ENCODE measurements at regions not wholly inside any gene's neighbourhood (a gene's known extent, or its start where the extent isn't known, plus 50 kb on each side); places are given as distances from the start of the nearest gene placed in this dataset.

DNA sequence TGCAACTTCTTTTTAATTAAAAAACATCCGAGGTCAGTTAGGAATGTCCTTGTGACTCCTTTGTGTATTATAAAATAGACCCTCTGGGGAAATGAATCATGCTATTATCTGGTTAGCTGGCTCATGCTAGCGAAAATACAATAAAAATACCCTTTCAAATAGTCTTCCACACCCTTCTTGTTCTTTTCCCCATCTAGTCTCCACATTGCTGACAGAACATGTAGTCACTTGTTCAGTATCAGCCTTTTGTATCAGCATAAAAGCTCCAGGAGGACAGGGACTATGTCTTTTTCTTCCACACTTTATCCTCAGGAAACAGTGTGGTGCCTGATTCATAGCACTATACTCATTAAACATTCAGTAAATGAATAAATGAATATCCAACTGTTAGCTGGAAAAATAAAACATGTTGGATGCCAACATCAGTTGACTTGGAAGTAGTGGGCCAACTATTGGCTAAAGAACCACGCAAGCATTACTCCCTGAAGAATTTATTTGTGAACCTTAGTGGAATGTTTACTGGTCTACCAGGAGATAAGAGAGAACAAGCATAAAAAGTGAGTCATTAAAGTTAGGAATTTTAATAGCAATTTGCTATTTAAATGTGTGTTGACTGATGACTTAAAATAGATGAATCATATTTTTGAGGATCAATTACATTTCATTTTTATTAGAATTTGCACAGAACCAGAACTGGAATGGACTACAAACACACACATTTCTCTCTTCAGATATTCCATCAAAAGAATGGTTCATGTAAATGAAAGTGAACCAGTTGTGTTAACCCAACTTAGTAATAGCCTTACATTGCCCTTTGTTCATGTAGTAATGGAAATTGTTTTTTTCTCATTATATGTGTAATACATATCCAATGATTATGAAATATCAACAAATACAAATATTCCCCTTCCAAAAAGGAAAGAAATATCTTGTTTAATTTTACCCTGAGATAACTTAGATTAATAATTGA, 129.6 kb downstream of the DKK1 start (continued):
- TF ChIP-seq, protein P1, sequence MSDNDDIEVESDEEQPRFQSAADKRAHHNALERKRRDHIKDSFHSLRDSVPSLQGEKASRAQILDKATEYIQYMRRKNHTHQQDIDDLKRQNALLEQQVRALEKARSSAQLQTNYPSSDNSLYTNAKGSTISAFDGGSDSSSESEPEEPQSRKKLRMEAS (IDR thresholded peaks at IDR 0.05) = no peak
- peak; percentile 58 for TF ChIP-seq FOSL1 (IDR thresholded peaks at IDR 0.05; ENCODE audit: low read depth)
- TF ChIP-seq RAD21 (IDR thresholded peaks at IDR 0.05; ENCODE audit: low read depth) = no peak; the same call in 1 of the 2 replicates

DNA sequence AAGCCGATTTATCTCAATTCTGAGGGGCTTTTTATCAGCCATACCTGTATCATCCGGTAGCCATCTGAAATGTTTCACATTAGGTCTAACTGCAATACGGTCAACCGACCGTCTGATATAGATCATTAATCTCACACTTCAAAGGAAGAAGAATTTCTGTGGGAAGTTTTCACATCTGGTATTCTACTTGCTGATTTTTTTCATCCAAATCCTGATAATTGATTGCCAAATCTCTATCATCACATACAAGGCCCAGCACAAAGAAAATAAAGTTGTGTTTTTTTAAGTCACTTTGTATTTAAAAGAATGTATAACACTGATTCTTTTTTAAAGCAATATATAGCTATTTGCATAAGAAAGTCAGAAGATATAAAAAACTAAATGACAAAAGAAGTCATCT, 132.3 kb downstream of the DKK1 start:
- Histone ChIP-seq H2AFZ (ENCODE audit: low read depth, low read length, poor library complexity, severe bottlenecking) (no peak overlapping the region), H3K9ac (ENCODE audit: low read length) (no peak overlapping the region), H3K27ac (ENCODE audit: low read depth, low read length) (peak overlapping the region; percentile 98; the same call in 1 of the 2 replicates), H3K79me2 (ENCODE audit: insufficient read depth, low read length) (no peaks in the 10 kb centered on the region), H3K9me3 (ENCODE audit: control insufficient read depth in 1 of 2, insufficient read depth in 1 of 2, low read depth in 1 of 2, low read length in 2 of 2) (no peaks in the 10 kb centered on the region), H3K27me3 (ENCODE audit: insufficient read depth, low read length) (no peaks in the 10 kb centered on the region), H3K4me1 (ENCODE audit: control insufficient read depth in 1 of 2, insufficient read depth in 2 of 2, low read length in 2 of 2) (peaks cover 44 to 69% of the 10 kb centered on the region in 2 experiments), H3K4me3 (replicated peaks in 1 of 2; ENCODE audit: low read depth in 1 of 2, low read length in 2 of 2) (no peak overlapping the region), H3K4me2 (ENCODE audit: low read length) (no peak overlapping the region), H3K9me2 (ENCODE audit: insufficient read depth) (no peaks in the 10 kb centered on the region), H4K20me1 (ENCODE audit: insufficient read depth) (no peaks in the 10 kb centered on the region), H3K36me3 (ENCODE audit: control insufficient read depth in 1 of 2, insufficient read depth in 2 of 2, low read length in 2 of 2) (no peaks in the 10 kb centered on the region)
- RAD21 ChIA-PET (ENCODE audit: low non-redundant PET in 1 of 2, low total read pairs in 2 of 2, uncharacterized antibody in 2 of 2, unreplicated experiment in 2 of 2) = no interaction called here
- no peak for ATAC-seq
- no peak for DNase-seq (ENCODE audit: low read depth, low spot score)
- POLR2A ChIA-PET = interaction anchor here (1.3 kb wide), 1 partner anchor 128 kb away, joined by 3 read pairs; no protein-coding TSS in a partner anchor
- CTCF ChIA-PET = no interaction called here
- TF ChIP-seq TCF7L2 (IDR thresholded peaks at IDR 0.05; ENCODE audit: borderline replicate concordance, extremely low read depth, insufficient read depth, insufficient read length) (peak; percentile 70), ZFX (IDR thresholded peaks at IDR 0.05) (no peak)
- intact Hi-C loops (cut with micrococcal nuclease) = no loop called here
- no TSS peak for BruUV-seq (replicated peaks)

- H3K9me2 ChIP-seq (ENCODE audit: insufficient read depth) = no peaks in the 10 kb centered on the region
- intact Hi-C loops (cut with micrococcal nuclease) = no loop called here
- no TSS peak for BruUV-seq (replicated peaks)
- H3K4me1 ChIP-seq (ENCODE audit: control insufficient read depth in 1 of 2, insufficient read depth in 2 of 2, low read length in 2 of 2) = peaks cover 43 to 75% of the 10 kb centered on the region in 2 experiments
- DNase-seq (ENCODE audit: low read depth, low spot score) (no peak), ATAC-seq (no peak)
- H3K9me3 ChIP-seq (ENCODE audit: control insufficient read depth in 1 of 2, insufficient read depth in 1 of 2, low read depth in 1 of 2, low read length in 2 of 2) = no peaks in the 10 kb centered on the region
- peak overlapping the region; percentile 98 for H3K27ac ChIP-seq (ENCODE audit: low read depth, low read length)
- H3K4me2 ChIP-seq (ENCODE audit: low read length) = no peak overlapping the region
- ChIA-PET CTCF (interaction anchor here (1.4 kb wide), 1 partner anchor 140 kb away, joined by 4 read pairs; no protein-coding TSS in a partner anchor), POLR2A (interaction anchor here (1.8 kb wide), 1 partner anchor 134 kb away, joined by 6 read pairs; the partner anchor contains the start of gene DKK1), RAD21 (ENCODE audit: low non-redundant PET in 1 of 2, low total read pairs in 2 of 2, uncharacterized antibody in 2 of 2, unreplicated experiment in 2 of 2) (no interaction called here)
- no peak overlapping the region for H3K4me3 ChIP-seq (replicated peaks in 1 of 2; ENCODE audit: low read depth in 1 of 2, low read length in 2 of 2)
- no peaks in the 10 kb centered on the region for H3K36me3 ChIP-seq (ENCODE audit: control insufficient read depth in 1 of 2, insufficient read depth in 2 of 2, low read length in 2 of 2)
- H4K20me1 ChIP-seq (ENCODE audit: insufficient read depth) = no peaks in the 10 kb centered on the region
- H2AFZ ChIP-seq (ENCODE audit: low read depth, low read length, poor library complexity, severe bottlenecking) = peak overlapping the region; percentile 71
- H3K79me2 ChIP-seq (ENCODE audit: insufficient read depth, low read length) = no peaks in the 10 kb centered on the region
- no peaks in the 10 kb centered on the region for H3K27me3 ChIP-seq (ENCODE audit: insufficient read depth, low read length)
- no peak overlapping the region for H3K9ac ChIP-seq (ENCODE audit: low read length)
- no peak for TF ChIP-seq EZH2 (IDR thresholded peaks at IDR 0.05)
- no peak for TF ChIP-seq ATF3 (IDR thresholded peaks at IDR 0.05)
- no peak for TF ChIP-seq EZH2phosphoT487 (IDR thresholded peaks at IDR 0.05; ENCODE audit: borderline replicate concordance)
- TF ChIP-seq POLR2AphosphoS5 (IDR thresholded peaks at IDR 0.05; ENCODE audit: low read depth, low read length) = no peak
- no peak for TF ChIP-seq SRF (IDR thresholded peaks at IDR 0.05; ENCODE audit: low read depth)
- TF ChIP-seq TCF7L2 (IDR thresholded peaks at IDR 0.05; ENCODE audit: borderline replicate concordance, extremely low read depth, insufficient read depth, insufficient read length) = no peak
- no peak for TF ChIP-seq EGR1 (IDR thresholded peaks at IDR 0.05; ENCODE audit: low read depth)
- TF ChIP-seq, protein P1 (IDR thresholded peaks at IDR 0.05) = no peak
- TF ChIP-seq ZNF274 (IDR thresholded peaks at IDR 0.05; ENCODE audit: low read depth, low read length) = no peak
- no peak for TF ChIP-seq FOSL1 (IDR thresholded peaks at IDR 0.05; ENCODE audit: low read depth)
- no peak for TF ChIP-seq POLR2A (IDR thresholded peaks at IDR 0.05; ENCODE audit: borderline replicate concordance, extremely low read depth, insufficient read depth, insufficient read length)
- no peak for TF ChIP-seq ZFX (IDR thresholded peaks at IDR 0.05)
- no peak for TF ChIP-seq ELF1 (IDR thresholded peaks at IDR 0.05; ENCODE audit: borderline replicate concordance, low read depth)
These were observed 133.9 kb downstream of the DKK1 start for GRCh38 chr10:52447931-52448353.

All from HCT116 (cell line).